ENCODE measurements at regions not wholly inside any gene's neighbourhood (a gene's known extent, or its start where the extent isn't known, plus 50 kb on each side); places are given as distances from the start of the nearest gene placed in this dataset.
"Not testable (repeated sequence)": the region's sequence is repeated elsewhere in the genome, so short reads cannot be mapped to it uniquely, and the experiment has no call there.

DNA sequence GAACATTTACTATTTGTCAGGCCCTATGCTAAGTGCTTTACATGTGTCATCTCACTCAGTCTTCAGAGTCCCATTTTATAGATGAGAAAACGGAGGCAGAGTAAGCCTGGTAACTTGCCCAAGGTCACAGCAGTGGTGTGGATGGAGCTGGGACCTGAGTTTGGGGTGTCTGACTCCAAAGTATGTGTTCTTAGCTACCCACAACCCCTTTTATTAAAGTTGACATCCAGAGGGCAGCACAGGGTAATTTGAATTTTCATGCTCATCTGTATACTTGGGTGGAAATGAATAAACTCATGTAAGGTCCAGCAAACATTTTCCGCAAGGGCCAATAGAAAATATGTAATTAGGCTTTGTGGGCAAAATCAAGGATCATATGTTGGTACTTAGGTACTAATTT lies 93.4 kb upstream of the SLC25A48 start:
- H3K4me1 ChIP-seq (ENCODE audit: control insufficient read depth in 5 of 5, insufficient read depth in 5 of 5, low read length in 5 of 5) = peaks cover 0 to 7% (median 5%) of the 10 kb centered on the region in 5 donors
- no peaks in the 10 kb centered on the region for H3K36me3 ChIP-seq (ENCODE audit: control insufficient read depth in 5 of 5, insufficient read depth in 5 of 5, low read length in 5 of 5)
- H3K4me3 ChIP-seq (ENCODE audit: low read depth in 1 of 5, low read length in 5 of 5) = no peak overlapping the region
- no peak overlapping the region for H3K27ac ChIP-seq (ENCODE audit: low read depth, low read length)
- no peak overlapping the region for H3K9ac ChIP-seq (ENCODE audit: low read length in 5 of 5)
- H3K27me3 ChIP-seq (ENCODE audit: control insufficient read depth in 5 of 5, insufficient read depth in 4 of 5, low read length in 5 of 5) = no peaks in the 10 kb centered on the region
- H3K9me3 ChIP-seq (ENCODE audit: control insufficient read depth in 5 of 5, low read length in 5 of 5) = peaks cover 0 to 11% (median 4%) of the 10 kb centered on the region in 5 donors

DNA sequence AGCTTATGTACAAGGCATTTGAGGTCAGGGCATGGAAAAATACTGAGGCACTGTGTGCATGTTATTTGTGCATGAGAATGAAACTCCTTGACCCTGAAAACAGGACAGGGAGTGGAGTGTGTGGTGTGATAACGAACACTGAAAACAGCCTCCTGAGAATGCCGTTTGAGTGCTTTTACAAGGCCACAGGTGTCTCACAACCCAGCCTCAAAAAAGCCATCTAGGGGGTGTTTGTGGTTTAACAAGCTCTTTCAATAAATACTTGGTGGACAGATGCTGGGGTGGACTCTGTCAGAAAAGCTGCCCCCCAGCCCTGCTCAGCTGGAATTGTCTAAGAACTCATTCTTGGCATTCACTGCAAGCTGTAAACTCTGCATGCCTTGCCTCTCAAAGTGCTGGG lies 94.0 kb upstream of the SLC25A48 start:
- Histone ChIP-seq H3K9ac (ENCODE audit: low read length in 5 of 5) (no peak overlapping the region), H3K9me3 (ENCODE audit: control insufficient read depth in 5 of 5, low read length in 5 of 5) (peaks cover 0 to 6% (median 4%) of the 10 kb centered on the region in 5 donors), H3K4me1 (ENCODE audit: control insufficient read depth in 5 of 5, insufficient read depth in 5 of 5, low read length in 5 of 5) (peaks cover 0 to 7% (median 5%) of the 10 kb centered on the region in 5 donors), H3K27me3 (ENCODE audit: control insufficient read depth in 5 of 5, insufficient read depth in 4 of 5, low read length in 5 of 5) (no peaks in the 10 kb centered on the region), H3K36me3 (ENCODE audit: control insufficient read depth in 5 of 5, insufficient read depth in 5 of 5, low read length in 5 of 5) (no peaks in the 10 kb centered on the region), H3K4me3 (ENCODE audit: low read depth in 1 of 5, low read length in 5 of 5) (no peak overlapping the region), H3K27ac (ENCODE audit: low read depth, low read length) (no peak overlapping the region)

DNA sequence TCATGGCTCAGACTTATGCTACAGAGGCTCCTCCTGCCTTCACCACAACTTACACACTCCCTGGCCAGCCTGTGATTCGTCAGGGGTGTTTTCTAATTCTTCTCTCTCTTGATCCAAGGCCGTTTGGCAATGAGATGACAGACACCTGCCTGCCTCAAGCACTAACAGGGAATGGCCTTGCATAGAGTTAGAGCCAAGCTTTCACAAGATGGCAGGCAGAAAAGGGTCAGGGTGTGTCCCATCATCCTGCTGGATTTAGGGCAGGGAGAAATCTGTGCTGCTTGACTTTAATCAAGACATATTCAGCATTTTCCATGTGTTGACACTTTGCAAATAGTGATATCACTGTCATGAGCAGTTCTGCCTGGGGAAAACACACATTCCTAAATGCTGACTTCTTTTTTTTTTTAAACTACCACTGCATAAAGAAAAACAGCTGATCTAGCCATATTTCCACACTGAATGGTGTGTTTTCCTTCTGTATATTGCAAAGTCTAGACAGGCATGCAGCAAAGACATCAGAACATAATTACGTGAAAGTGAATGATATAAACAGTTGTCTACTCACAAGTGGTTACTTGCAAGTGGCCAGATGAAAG lies 95.0 kb upstream of the SLC25A48 start:
- H3K4me1 ChIP-seq (ENCODE audit: control insufficient read depth in 5 of 5, insufficient read depth in 5 of 5, low read length in 5 of 5) = peaks cover 0 to 7% (median 5%) of the 10 kb centered on the region in 5 donors
- H3K4me3 ChIP-seq (ENCODE audit: low read depth in 1 of 5, low read length in 5 of 5) = no peak overlapping the region
- H3K27me3 ChIP-seq (ENCODE audit: control insufficient read depth in 5 of 5, insufficient read depth in 4 of 5, low read length in 5 of 5) = no peaks in the 10 kb centered on the region
- no peaks in the 10 kb centered on the region for H3K9me3 ChIP-seq (ENCODE audit: control insufficient read depth in 5 of 5, low read length in 5 of 5)
- H3K36me3 ChIP-seq (ENCODE audit: control insufficient read depth in 5 of 5, insufficient read depth in 5 of 5, low read length in 5 of 5) = no peaks in the 10 kb centered on the region
- H3K9ac ChIP-seq (ENCODE audit: low read length in 5 of 5) = no peak overlapping the region
- no peak overlapping the region for H3K27ac ChIP-seq (ENCODE audit: low read depth, low read length)

DNA sequence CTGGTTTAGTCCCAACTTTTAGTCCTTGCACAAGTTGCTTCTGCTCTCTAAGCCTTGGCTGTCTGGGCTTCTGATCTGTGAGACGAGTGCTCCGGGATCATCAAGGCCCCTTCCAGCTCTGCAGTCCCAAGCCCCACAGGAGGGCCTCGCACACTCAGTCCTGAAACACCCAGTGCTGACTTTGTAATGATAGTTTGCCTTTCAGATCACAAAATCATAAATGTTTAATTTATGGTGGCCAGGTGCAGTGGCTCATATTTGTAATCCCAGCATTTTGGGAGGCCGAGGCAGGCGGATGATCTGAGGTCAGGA lies 95.9 kb upstream of the SLC25A48 start:
- no peaks in the 10 kb centered on the region for H3K27me3 ChIP-seq (ENCODE audit: control insufficient read depth in 5 of 5, insufficient read depth in 4 of 5, low read length in 5 of 5)
- H3K27ac ChIP-seq (ENCODE audit: low read depth, low read length) = no peak overlapping the region
- no peak overlapping the region for H3K4me3 ChIP-seq (ENCODE audit: low read depth in 1 of 5, low read length in 5 of 5)
- H3K9me3 ChIP-seq (ENCODE audit: control insufficient read depth in 5 of 5, low read length in 5 of 5) = no peaks in the 10 kb centered on the region
- peaks cover 0 to 7% (median 5%) of the 10 kb centered on the region in 5 donors for H3K4me1 ChIP-seq (ENCODE audit: control insufficient read depth in 5 of 5, insufficient read depth in 5 of 5, low read length in 5 of 5)
- no peak overlapping the region for H3K9ac ChIP-seq (ENCODE audit: low read length in 5 of 5)
- H3K36me3 ChIP-seq (ENCODE audit: control insufficient read depth in 5 of 5, insufficient read depth in 5 of 5, low read length in 5 of 5) = no peaks in the 10 kb centered on the region

DNA sequence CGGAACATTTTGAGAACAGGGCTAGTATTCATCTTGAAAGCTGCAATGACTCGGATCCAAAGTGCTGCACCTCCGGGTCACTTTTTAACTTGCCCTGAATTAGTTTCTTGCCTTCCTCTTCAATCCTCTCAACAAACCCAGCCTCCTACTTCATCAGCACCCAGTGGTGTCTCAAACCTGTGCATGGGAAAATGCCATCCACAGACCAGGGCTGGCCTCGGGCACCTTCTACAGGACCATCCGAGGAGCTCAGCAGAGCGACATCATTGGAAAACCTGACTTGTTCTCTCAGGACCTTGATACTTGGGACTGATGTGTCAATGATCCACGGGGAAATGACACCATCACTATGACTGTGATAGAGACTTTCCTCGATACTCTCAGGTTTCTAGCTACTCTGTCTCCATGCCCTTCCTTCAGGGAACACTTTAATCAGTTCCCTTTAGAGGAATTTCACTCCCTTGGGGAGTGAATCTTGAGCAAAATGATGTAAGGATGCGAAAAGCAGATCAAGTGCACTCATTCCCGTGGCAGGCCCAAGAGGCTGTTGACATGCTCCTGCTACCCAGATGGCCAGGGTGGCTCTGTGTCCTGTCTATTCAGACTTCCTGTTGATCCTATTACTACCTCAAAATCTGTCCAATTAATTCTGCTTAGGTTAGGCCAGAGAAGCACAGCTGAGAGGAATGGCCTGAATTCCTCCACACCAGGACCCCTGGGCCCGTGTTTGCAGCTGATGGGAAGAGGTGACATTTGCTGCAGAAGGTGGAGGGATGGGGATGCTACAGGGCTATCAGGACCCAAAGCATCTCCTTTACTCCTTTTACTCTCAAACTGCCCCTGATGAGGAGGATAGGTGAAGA lies 96.5 kb upstream of the SLC25A48 start:
- no peaks in the 10 kb centered on the region for H3K36me3 ChIP-seq (ENCODE audit: control insufficient read depth in 5 of 5, insufficient read depth in 5 of 5, low read length in 5 of 5)
- H3K9me3 ChIP-seq (ENCODE audit: control insufficient read depth in 5 of 5, low read length in 5 of 5) = no peaks in the 10 kb centered on the region
- no peak overlapping the region for H3K27ac ChIP-seq (ENCODE audit: low read depth, low read length)
- no peaks in the 10 kb centered on the region for H3K27me3 ChIP-seq (ENCODE audit: control insufficient read depth in 5 of 5, insufficient read depth in 4 of 5, low read length in 5 of 5)
- H3K4me3 ChIP-seq (ENCODE audit: low read depth in 1 of 5, low read length in 5 of 5) = no peak overlapping the region
- no peak overlapping the region for H3K9ac ChIP-seq (ENCODE audit: low read length in 5 of 5)
- peaks cover 0 to 7% (median 5%) of the 10 kb centered on the region in 5 donors for H3K4me1 ChIP-seq (ENCODE audit: control insufficient read depth in 5 of 5, insufficient read depth in 5 of 5, low read length in 5 of 5)

DNA sequence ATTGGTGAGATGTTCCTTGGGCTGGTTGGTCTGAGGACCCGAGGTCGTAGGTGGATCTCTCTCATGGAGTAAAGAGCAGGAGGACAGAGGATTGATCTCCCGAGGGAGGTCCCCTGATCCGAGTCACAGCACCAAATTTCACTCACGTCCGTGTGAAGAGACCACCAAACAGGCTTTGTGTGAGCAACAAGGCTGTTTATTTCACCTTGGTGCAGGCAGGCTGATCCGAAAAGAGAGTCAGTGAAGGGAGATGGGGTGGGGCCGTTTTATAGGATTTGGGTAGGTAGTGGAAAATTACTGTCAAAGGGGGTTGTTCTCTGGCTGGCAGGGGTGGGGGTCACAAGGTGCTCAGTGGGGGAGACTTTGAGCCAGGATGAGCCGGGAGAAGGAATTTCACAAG lies 97.5 kb upstream of the SLC25A48 start:
- not testable (repeated sequence) for H3K4me1 ChIP-seq (ENCODE audit: control insufficient read depth in 5 of 5, insufficient read depth in 5 of 5, low read length in 5 of 5); H3K4me3 ChIP-seq (ENCODE audit: low read depth in 1 of 5, low read length in 5 of 5); H3K9ac ChIP-seq (ENCODE audit: low read length in 5 of 5)

DNA sequence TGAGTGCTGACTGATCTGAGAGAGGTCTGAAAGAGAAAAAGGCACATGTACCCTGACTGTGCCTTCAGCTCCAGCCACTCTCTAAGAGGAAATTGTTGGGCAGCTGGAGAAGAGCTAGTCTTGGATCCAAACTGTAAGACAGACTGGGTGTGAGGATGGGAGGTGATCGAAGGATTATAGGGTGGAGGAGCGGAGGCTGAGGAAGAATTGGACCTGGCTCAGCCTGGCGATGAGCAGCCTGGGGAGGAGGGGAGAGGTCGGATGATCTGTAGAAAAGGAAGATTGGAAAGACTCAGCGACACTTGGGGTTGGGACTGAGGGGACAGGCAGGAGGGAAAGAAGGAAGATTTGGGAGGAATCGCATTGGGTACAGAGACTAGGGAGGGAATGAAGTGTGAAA lies 98.6 kb upstream of the SLC25A48 start:
- no peaks in the 10 kb centered on the region for H3K36me3 ChIP-seq (ENCODE audit: control insufficient read depth in 5 of 5, insufficient read depth in 5 of 5, low read length in 5 of 5)
- no peaks in the 10 kb centered on the region for H3K9me3 ChIP-seq (ENCODE audit: control insufficient read depth in 5 of 5, low read length in 5 of 5)
- no peak overlapping the region for H3K27ac ChIP-seq (ENCODE audit: low read depth, low read length)
- no peak overlapping the region for H3K9ac ChIP-seq (ENCODE audit: low read length in 5 of 5)
- H3K27me3 ChIP-seq (ENCODE audit: control insufficient read depth in 5 of 5, insufficient read depth in 4 of 5, low read length in 5 of 5) = no peaks in the 10 kb centered on the region
- no peak overlapping the region for H3K4me3 ChIP-seq (ENCODE audit: low read depth in 1 of 5, low read length in 5 of 5)
- peaks cover 0 to 7% (median 5%) of the 10 kb centered on the region in 5 donors for H3K4me1 ChIP-seq (ENCODE audit: control insufficient read depth in 5 of 5, insufficient read depth in 5 of 5, low read length in 5 of 5)

More for the DNA sequence above, 97.5 kb upstream of the SLC25A48 start:
- not testable (repeated sequence) for H3K27ac ChIP-seq (ENCODE audit: low read depth, low read length); H3K9me3 ChIP-seq (ENCODE audit: control insufficient read depth in 5 of 5, low read length in 5 of 5); H3K27me3 ChIP-seq (ENCODE audit: control insufficient read depth in 5 of 5, insufficient read depth in 4 of 5, low read length in 5 of 5); H3K36me3 ChIP-seq (ENCODE audit: control insufficient read depth in 5 of 5, insufficient read depth in 5 of 5, low read length in 5 of 5)

DNA sequence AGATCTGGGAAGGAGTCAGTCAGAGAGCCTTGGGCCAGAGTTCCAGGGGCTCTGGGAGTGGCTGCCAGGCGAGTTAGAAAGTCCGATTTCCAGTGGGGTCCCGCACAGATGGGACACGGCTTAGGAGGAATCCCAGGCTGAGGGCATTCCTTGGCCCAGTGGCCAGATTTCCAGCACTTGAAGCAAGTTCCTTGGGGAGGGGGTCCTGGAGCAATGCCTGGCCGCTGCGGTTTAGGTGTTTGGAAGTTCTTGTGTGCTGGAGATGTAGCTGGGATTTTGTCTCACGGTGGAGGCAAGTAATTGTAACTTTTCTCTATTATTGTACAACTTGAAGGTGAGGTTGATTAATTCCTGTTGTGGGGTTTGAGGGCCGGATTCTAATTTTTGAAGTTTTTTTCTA lies 99.5 kb upstream of the SLC25A48 start:
- H3K9ac ChIP-seq (ENCODE audit: low read length in 5 of 5); H3K27me3 ChIP-seq (ENCODE audit: control insufficient read depth in 5 of 5, insufficient read depth in 4 of 5, low read length in 5 of 5); H3K9me3 ChIP-seq (ENCODE audit: control insufficient read depth in 5 of 5, low read length in 5 of 5); H3K4me1 ChIP-seq (ENCODE audit: control insufficient read depth in 5 of 5, insufficient read depth in 5 of 5, low read length in 5 of 5); H3K36me3 ChIP-seq (ENCODE audit: control insufficient read depth in 5 of 5, insufficient read depth in 5 of 5, low read length in 5 of 5); H3K27ac ChIP-seq (ENCODE audit: low read depth, low read length); H3K4me3 ChIP-seq (ENCODE audit: low read depth in 1 of 5, low read length in 5 of 5): not testable (repeated sequence)

DNA sequence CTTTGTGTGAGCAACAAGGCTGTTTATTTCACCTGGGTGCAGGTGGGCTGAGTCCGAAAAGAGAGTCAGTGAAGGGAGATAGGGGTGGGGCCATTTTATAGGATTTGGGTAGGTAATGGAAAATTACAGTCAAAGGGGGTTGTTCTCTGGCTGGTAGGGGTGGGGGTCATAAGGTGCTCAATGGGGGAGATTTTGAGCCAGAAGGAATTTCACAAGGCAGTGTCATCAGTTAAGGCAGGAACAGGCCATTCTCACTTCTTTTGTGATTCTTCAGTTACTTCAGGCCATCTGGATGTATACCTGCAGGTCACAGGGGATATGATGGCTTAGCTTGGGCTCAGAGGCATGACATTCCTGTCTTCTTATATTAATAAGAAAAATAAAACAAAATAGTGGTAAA lies 103.4 kb upstream of the SLC25A48 start:
- not testable (repeated sequence) for H3K36me3 ChIP-seq (ENCODE audit: control insufficient read depth in 5 of 5, insufficient read depth in 5 of 5, low read length in 5 of 5); H3K4me3 ChIP-seq (ENCODE audit: low read depth in 1 of 5, low read length in 5 of 5); H3K27ac ChIP-seq (ENCODE audit: low read depth, low read length); H3K9me3 ChIP-seq (ENCODE audit: control insufficient read depth in 5 of 5, low read length in 5 of 5); H3K9ac ChIP-seq (ENCODE audit: low read length in 5 of 5); H3K27me3 ChIP-seq (ENCODE audit: control insufficient read depth in 5 of 5, insufficient read depth in 4 of 5, low read length in 5 of 5)
- peaks cover 3 to 17% (median 8%) of the 10 kb centered on the region in 5 donors for H3K4me1 ChIP-seq (ENCODE audit: control insufficient read depth in 5 of 5, insufficient read depth in 5 of 5, low read length in 5 of 5)

DNA sequence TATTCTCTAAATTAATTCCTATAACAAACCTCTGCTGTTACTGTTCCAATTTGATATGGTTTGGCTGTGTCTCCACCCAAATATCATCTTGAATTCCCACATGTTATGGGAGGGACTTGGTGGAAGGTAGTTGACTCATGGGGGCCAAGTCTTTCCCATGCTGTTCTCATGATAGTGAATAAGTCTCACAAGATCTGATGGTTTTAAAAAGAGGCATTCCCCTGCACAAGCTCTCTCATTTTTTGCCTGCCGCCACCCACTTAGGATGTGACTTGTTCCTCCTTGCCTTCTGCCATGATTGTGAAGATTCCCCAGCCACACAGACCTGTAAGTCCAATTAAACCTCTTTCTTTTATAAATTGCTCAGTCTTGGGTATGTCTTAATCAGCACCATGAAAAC lies 104.3 kb upstream of the SLC25A48 start:
- peaks cover 3 to 17% (median 8%) of the 10 kb centered on the region in 5 donors for H3K4me1 ChIP-seq (ENCODE audit: control insufficient read depth in 5 of 5, insufficient read depth in 5 of 5, low read length in 5 of 5)
- not testable (repeated sequence) for H3K9ac ChIP-seq (ENCODE audit: low read length in 5 of 5); H3K4me3 ChIP-seq (ENCODE audit: low read depth in 1 of 5, low read length in 5 of 5); H3K36me3 ChIP-seq (ENCODE audit: control insufficient read depth in 5 of 5, insufficient read depth in 5 of 5, low read length in 5 of 5); H3K27ac ChIP-seq (ENCODE audit: low read depth, low read length); H3K27me3 ChIP-seq (ENCODE audit: control insufficient read depth in 5 of 5, insufficient read depth in 4 of 5, low read length in 5 of 5); H3K9me3 ChIP-seq (ENCODE audit: control insufficient read depth in 5 of 5, low read length in 5 of 5)

Data from subcutaneous abdominal adipose tissue (tissue), 5 donors.